ENCODE measurements at regions not wholly inside any gene's neighbourhood (a gene's known extent, or its start where the extent isn't known, plus 50 kb on each side); places are given as distances from the start of the nearest gene placed in this dataset.

DNA sequence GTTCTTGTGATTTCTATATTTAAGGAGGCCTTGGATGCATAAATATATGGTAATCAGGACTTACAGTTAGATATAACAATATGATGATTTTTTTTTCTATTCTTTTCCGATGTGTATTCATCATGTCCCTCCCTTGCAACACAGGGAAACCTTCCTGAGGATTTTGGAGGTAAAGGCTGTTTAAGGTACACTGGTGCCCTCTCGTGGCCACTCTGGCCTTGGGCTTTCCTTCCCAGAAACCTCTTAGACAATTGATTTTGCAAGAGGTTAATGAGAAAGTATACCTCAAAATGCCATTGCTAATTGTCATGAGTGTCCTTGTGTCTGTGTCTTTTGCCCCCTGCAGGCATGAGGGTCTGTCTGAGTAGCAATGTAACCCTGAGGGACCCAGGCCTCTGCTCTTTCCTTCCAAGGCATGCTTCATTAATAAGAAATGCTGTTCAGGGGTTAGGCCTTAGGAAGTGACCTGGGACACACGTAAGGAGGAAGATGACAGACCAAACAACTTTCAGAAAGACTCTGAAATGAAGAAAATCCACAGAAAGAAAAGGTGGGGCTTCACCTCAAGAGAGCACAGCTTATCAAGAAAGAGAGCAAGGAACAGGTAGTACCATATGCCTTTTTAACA lies 70.3 kb upstream of the PPP2R3A start:
- TF ChIP-seq EZH2 (IDR thresholded peaks at IDR 0.05) (no peak), POLR2AphosphoS5 (IDR thresholded peaks at IDR 0.05; ENCODE audit: borderline replicate concordance, low read depth, low read length) (no peak), FOXP2 (optimal IDR thresholded peaks at IDR 0.05; ENCODE audit: control extremely low read depth, extremely low read length, insufficient read depth) (no peak)

Data from SK-N-MC (cell line).